ENCODE measurements at regions not wholly inside any gene's neighbourhood (a gene's known extent, or its start where the extent isn't known, plus 50 kb on each side); places are given as distances from the start of the nearest gene placed in this dataset.

DNA sequence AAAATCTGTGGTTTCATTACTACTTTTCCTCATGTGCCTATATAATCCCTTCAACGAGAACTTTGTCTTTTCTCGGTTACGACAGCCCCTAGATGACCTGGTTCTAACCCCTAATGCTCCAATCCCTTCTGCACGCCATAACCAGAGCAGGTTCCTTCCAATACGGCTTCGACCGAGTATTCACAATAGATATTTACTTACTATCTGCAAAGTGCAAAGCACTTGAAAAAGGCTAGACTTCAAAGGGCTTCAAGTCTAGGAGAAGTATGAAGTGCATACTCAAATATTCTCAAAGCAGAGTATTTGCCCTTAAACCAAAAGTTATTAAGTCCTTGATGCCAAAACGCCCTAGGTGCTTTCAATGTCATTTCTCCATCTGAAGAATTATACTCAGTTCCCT, 63.4 kb upstream of the NHSL1 start:
- TF ChIP-seq EZH2 (IDR thresholded peaks at IDR 0.05; ENCODE audit: insufficient read depth, low read length), result no peak
- TF ChIP-seq CTCF (IDR thresholded peaks at IDR 0.05; ENCODE audit: insufficient read depth, low read depth, low read length), result no peak
